ENCODE measurements at regions not wholly inside any gene's neighbourhood (a gene's known extent, or its start where the extent isn't known, plus 50 kb on each side); places are given as distances from the start of the nearest gene placed in this dataset.

- no peak for TF ChIP-seq PRDM15 (CRISPR knock-in tag; IDR thresholded peaks at IDR 0.05)
Measured at GRCh38 chr10:37566332-37566731, 291.1 kb downstream of the ZNF248 start (continued).

- ChIA-PET POLR2A (no interaction called here), CTCF (no interaction called here)
- H3K9me3 Mint-ChIP-seq = peaks cover 70% of the 10 kb centered on the region
Measured at GRCh38 chr10:37563715-37564108, 293.7 kb downstream of the ZNF248 start.

More at GRCh38 chr10:37563715-37564108, 293.7 kb downstream of the ZNF248 start:
- ATAC-seq (no peak), DNase-seq (ENCODE audit: low spot score) (no peak)
- TF ChIP-seq OVOL2 (CRISPR knock-in tag; IDR thresholded peaks at IDR 0.05; ENCODE audit: borderline replicate concordance) = no peak
- no peak for TF ChIP-seq ZNF423 (CRISPR knock-in tag; IDR thresholded peaks at IDR 0.05)
- TF ChIP-seq ZNF138 (CRISPR knock-in tag; conservative IDR thresholded peaks at IDR 0.05) = no peak
- no peak for TF ChIP-seq NR2C2 (CRISPR knock-in tag; IDR thresholded peaks at IDR 0.05)
- no peak for TF ChIP-seq HMGA2 (CRISPR knock-in tag; IDR thresholded peaks at IDR 0.05)
- no peak for TF ChIP-seq ATF2 (CRISPR knock-in tag; IDR thresholded peaks at IDR 0.05; ENCODE audit: borderline replicate concordance, low read depth)
- no peak for TF ChIP-seq ATF3 (CRISPR knock-in tag; conservative IDR thresholded peaks at IDR 0.05)
- no peak for TF ChIP-seq CDX4 (CRISPR knock-in tag; IDR thresholded peaks at IDR 0.05; ENCODE audit: borderline replicate concordance)
- no peak for TF ChIP-seq CTCF (IDR thresholded peaks at IDR 0.05)
- no peak for TF ChIP-seq ELF4 (CRISPR knock-in tag; IDR thresholded peaks at IDR 0.05; ENCODE audit: low read depth)
- no peak for TF ChIP-seq SP1 (CRISPR knock-in tag; conservative IDR thresholded peaks at IDR 0.05)
- TF ChIP-seq CREM (CRISPR knock-in tag; IDR thresholded peaks at IDR 0.05) = no peak
- no peak for TF ChIP-seq ZNF281 (CRISPR knock-in tag; IDR thresholded peaks at IDR 0.05)
- TF ChIP-seq CREB1 (CRISPR knock-in tag; IDR thresholded peaks at IDR 0.05) = no peak
- TF ChIP-seq NR1H2 (CRISPR knock-in tag; IDR thresholded peaks at IDR 0.05) = no peak
- TF ChIP-seq NFYB (CRISPR knock-in tag; conservative IDR thresholded peaks at IDR 0.05; ENCODE audit: low read depth) = no peak
- Mint-ChIP-seq H3K4me3 (no peak overlapping the region), H3K27me3 (ENCODE audit: low read depth) (no peaks in the 10 kb centered on the region), H3K36me3 (peaks cover 50% of the 10 kb centered on the region), H3K27ac (no peak overlapping the region), H3K4me1 (no peaks in the 10 kb centered on the region)
